Hepatocyte (in vitro differentiated cells): ENCODE measurements at regions not wholly inside any gene's neighbourhood (a gene's known extent, or its start where the extent isn't known, plus 50 kb on each side); places are given as distances from the start of the nearest gene placed in this dataset.

Experiments used
- DNase-seq: peaks from one replicate; pipeline ENCODE4 v3.0.0-alpha.2; 2016; ENCODE audit warnings: low spot score
- H2AFZ ChIP-seq: fragments of 200-600 bp; sonication (generic); 2 replicates; pipeline ENCODE4 v1.6.0; 2016; ENCODE audit warnings: antibody characterized with exemption, mild to moderate bottlenecking
- H3K27ac ChIP-seq: fragments of 200-600 bp; sonication (generic); 2 replicates; pipeline ENCODE4 v1.5.1; 2016; ENCODE audit warnings: mild to moderate bottlenecking
- H3K27me3 ChIP-seq: fragments of 200-600 bp; sonication (generic); 2 replicates; pipeline ENCODE4 v1.6.1; 2016
- H3K36me3 ChIP-seq: fragments of 200-600 bp; sonication (generic); replicated peaks from 2 replicates; pipeline ENCODE4 v1.5.1; 2016; ENCODE audit warnings: low read depth; ENCODE audit not compliant: insufficient read depth
- H3K4me1 ChIP-seq: fragments of 200-600 bp; sonication (generic); 2 replicates; pipeline ENCODE4 v1.5.1; 2016; ENCODE audit warnings: mild to moderate bottlenecking, moderate library complexity; ENCODE audit not compliant: insufficient read depth
- H3K4me2 ChIP-seq: fragments of 200-600 bp; sonication (generic); 2 replicates; pipeline ENCODE4 v1.6.0; 2016
- H3K4me3 ChIP-seq: fragments of 200-600 bp; sonication (generic); 2 replicates; pipeline ENCODE4 v1.5.1; 2016; ENCODE audit warnings: mild to moderate bottlenecking
- H3K79me2 ChIP-seq: fragments of 200-600 bp; sonication (generic); 2 replicates; pipeline ENCODE4 v1.6.0; 2017; ENCODE audit warnings: mild to moderate bottlenecking
- H3K9me2 ChIP-seq: fragments of 200-600 bp; sonication (generic); replicated peaks from 2 replicates; pipeline ENCODE4 v1.6.0; 2017; ENCODE audit warnings: mild to moderate bottlenecking; ENCODE audit not compliant: insufficient read depth
- H3K9me3 ChIP-seq: fragments of 200-600 bp; sonication (generic); 2 replicates; pipeline ENCODE4 v1.5.1; 2016; ENCODE audit warnings: low read depth, mild to moderate bottlenecking
- H4K20me1 ChIP-seq: fragments of 200-600 bp; sonication (generic); 2 replicates; pipeline ENCODE4 v1.6.0; 2016; ENCODE audit warnings: mild to moderate bottlenecking; ENCODE audit not compliant: insufficient read depth, poor library complexity, severe bottlenecking
- EZH2 ChIP-seq: fragments of 200-600 bp; sonication (generic); IDR thresholded peaks from 2 replicates; pipeline ENCODE4 v1.6.1; 2016; ENCODE audit warnings: antibody characterized with exemption, mild to moderate bottlenecking, borderline replicate concordance
- EZH2phosphoT487 ChIP-seq: fragments of 200-600 bp; sonication (generic); IDR thresholded peaks from one replicate; pipeline ENCODE4 v1.6.1; 2018; ENCODE audit warnings: antibody characterized with exemption, mild to moderate bottlenecking, low read depth, moderate library complexity; ENCODE audit not compliant: unreplicated experiment, severe bottlenecking
- WGBS: methylation state at CpG from one replicate; pipeline ENCODE4 v1.1.6; 2016; ENCODE audit warnings: low lambda C conversion rate; ENCODE audit errors: missing lambda C conversion rate; 5-methylcytosine and 5-hydroxymethylcytosine counted together
- TF ChIP-seq, protein P1 (sequence below): fragments of 200-600 bp; sonication (generic); IDR thresholded peaks from 2 replicates; pipeline ENCODE4 v1.5.1; 2016; ENCODE audit warnings: antibody characterized with exemption, mild to moderate bottlenecking; ENCODE audit not compliant: poor library complexity

DNA sequence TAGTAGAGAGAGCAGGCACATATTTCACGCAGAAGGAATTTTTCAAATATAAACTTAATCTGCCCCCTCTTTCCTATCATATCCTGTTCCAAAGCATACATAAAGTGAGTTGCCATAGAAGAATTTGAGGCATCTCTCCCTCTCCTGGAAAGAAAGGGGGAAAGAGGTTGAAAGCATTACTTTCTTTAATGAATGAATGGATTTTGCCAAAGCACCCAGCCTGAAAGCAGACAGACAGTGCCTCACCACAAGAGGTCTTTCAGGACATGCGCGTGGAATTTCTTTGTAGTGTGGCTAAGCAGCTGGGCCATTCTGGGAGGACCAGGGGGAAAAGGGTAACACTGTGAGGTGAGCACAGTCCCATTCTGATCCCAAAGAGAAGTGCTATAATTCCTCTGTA, 651.4 kb downstream of the IQCM start:
- Histone ChIP-seq H3K4me1 (peaks cover 9% of the 10 kb centered on the region), H3K27me3 (no peaks in the 10 kb centered on the region), H3K4me2 (no peak overlapping the region), H3K4me3 (no peak overlapping the region), H3K79me2 (no peaks in the 10 kb centered on the region), H4K20me1 (no peaks in the 10 kb centered on the region), H3K9me2 (no peaks in the 10 kb centered on the region), H2AFZ (no peak overlapping the region), H3K9me3 (no peaks in the 10 kb centered on the region), H3K36me3 (no peaks in the 10 kb centered on the region), H3K27ac (no peak overlapping the region)
- peak; percentile 5 for DNase-seq
- TF ChIP-seq EZH2phosphoT487 (no peak), EZH2 (no peak)
- TF ChIP-seq, protein P1, sequence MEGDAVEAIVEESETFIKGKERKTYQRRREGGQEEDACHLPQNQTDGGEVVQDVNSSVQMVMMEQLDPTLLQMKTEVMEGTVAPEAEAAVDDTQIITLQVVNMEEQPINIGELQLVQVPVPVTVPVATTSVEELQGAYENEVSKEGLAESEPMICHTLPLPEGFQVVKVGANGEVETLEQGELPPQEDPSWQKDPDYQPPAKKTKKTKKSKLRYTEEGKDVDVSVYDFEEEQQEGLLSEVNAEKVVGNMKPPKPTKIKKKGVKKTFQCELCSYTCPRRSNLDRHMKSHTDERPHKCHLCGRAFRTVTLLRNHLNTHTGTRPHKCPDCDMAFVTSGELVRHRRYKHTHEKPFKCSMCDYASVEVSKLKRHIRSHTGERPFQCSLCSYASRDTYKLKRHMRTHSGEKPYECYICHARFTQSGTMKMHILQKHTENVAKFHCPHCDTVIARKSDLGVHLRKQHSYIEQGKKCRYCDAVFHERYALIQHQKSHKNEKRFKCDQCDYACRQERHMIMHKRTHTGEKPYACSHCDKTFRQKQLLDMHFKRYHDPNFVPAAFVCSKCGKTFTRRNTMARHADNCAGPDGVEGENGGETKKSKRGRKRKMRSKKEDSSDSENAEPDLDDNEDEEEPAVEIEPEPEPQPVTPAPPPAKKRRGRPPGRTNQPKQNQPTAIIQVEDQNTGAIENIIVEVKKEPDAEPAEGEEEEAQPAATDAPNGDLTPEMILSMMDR, result no peak
- 77% methylated on average over 3 of the region's 3 CpGs for WGBS

DNA sequence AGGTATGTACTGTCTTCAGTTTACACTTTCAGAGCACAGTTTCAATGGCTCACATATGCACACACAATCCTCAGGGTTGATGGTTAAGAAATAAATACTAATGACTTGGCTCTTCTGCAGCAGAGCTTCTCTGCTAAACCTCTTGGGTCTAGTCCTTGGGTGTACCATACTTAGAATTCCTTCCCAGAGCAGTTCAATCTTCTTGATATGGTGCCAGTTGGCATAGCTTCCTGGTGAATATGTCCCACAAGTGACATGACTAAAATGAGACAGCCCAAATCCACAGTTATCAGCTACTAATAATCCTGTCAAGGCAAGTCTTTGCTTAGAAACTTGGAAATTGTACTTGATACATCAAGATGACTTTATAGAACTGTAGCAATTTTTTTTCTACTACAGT, 654.4 kb downstream of the IQCM start:
- no peak overlapping the region for H3K4me3 ChIP-seq
- no peak overlapping the region for H3K4me2 ChIP-seq
- no peak for DNase-seq
- no peak overlapping the region for H3K27ac ChIP-seq
- H4K20me1 ChIP-seq, result no peaks in the 10 kb centered on the region
- no peaks in the 10 kb centered on the region for H3K36me3 ChIP-seq
- no peak for TF ChIP-seq EZH2phosphoT487
- TF ChIP-seq EZH2, result no peak
- TF ChIP-seq, protein P1, result no peak
- no peaks in the 10 kb centered on the region for H3K27me3 ChIP-seq
- H3K9me2 ChIP-seq, result no peaks in the 10 kb centered on the region
- H2AFZ ChIP-seq, result no peak overlapping the region
- no peaks in the 10 kb centered on the region for H3K79me2 ChIP-seq
- H3K4me1 ChIP-seq, result peaks cover 3% of the 10 kb centered on the region
- H3K9me3 ChIP-seq, result no peaks in the 10 kb centered on the region

DNA sequence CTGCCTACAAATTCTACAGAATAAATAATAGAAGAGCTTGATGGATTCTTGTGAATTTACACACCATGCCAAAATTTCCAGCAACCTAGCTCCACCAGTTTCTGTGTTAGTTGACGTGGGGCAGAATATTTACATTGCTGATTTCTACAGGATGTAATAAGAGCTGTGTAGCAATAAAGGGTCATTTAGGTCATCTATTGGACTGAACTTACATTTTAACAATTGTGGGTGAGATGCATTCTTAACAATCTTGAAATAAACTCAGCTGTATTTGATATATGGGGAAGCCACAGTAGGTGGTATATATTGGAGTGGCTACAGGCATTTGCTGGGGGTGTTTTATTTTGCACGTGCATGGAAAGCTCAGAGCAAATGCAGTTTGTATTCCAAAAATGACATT, 655.3 kb downstream of the IQCM start:
- no peaks in the 10 kb centered on the region for H3K9me3 ChIP-seq
- TF ChIP-seq EZH2phosphoT487, result no peak
- TF ChIP-seq, protein P1, result no peak
- no peak for TF ChIP-seq EZH2
- no peak overlapping the region for H3K4me2 ChIP-seq
- no peak overlapping the region for H2AFZ ChIP-seq
- no peaks in the 10 kb centered on the region for H3K4me1 ChIP-seq
- H4K20me1 ChIP-seq, result no peaks in the 10 kb centered on the region
- no peak for DNase-seq
- no peak overlapping the region for H3K4me3 ChIP-seq
- no peaks in the 10 kb centered on the region for H3K27me3 ChIP-seq
- no peaks in the 10 kb centered on the region for H3K36me3 ChIP-seq
- H3K79me2 ChIP-seq, result no peaks in the 10 kb centered on the region
- no peaks in the 10 kb centered on the region for H3K9me2 ChIP-seq
- 65% methylated on average over 2 of the region's 2 CpGs for WGBS
- no peak overlapping the region for H3K27ac ChIP-seq

DNA sequence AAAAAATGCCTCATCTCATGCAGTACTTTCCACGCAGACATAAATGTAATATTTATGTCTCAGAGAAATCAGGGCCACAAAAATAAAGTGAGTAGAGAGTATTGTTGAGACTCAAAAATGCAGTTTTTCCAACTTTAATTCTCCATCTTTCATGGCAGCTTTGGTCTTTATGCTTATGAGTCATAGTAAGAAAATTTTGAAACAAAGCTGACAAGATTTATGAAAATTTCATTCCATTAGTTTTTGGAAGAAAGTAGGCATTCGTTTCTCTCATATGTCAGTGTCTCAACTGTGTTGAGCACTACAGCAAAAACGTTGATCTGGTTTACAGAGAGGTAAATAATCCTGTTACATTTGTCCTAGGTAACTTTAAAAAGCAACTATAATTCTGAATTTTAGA, 656.8 kb downstream of the IQCM start:
- no peaks in the 10 kb centered on the region for H4K20me1 ChIP-seq
- H3K27ac ChIP-seq, result no peak overlapping the region
- H3K4me3 ChIP-seq, result no peak overlapping the region
- no peaks in the 10 kb centered on the region for H3K9me3 ChIP-seq
- DNase-seq, result no peak
- no peak overlapping the region for H2AFZ ChIP-seq
- H3K79me2 ChIP-seq, result no peaks in the 10 kb centered on the region
- no peak for TF ChIP-seq EZH2phosphoT487
- TF ChIP-seq, protein P1, result no peak
- no peak for TF ChIP-seq EZH2
- no peaks in the 10 kb centered on the region for H3K36me3 ChIP-seq
- H3K4me1 ChIP-seq, result no peaks in the 10 kb centered on the region
- 63% methylated on average over 3 of the region's 3 CpGs for WGBS
- H3K9me2 ChIP-seq, result no peaks in the 10 kb centered on the region
- no peak overlapping the region for H3K4me2 ChIP-seq
- no peaks in the 10 kb centered on the region for H3K27me3 ChIP-seq
